ENCODE measurements at regions not wholly inside any gene's neighbourhood (a gene's known extent, or its start where the extent isn't known, plus 50 kb on each side); places are given as distances from the start of the nearest gene placed in this dataset.

GRCh38 chr6:113009682-113010081, 662.6 kb downstream of the RFPL4B start:
- H3K9me3 ChIP-seq = no peaks in the 10 kb centered on the region
- H3K4me1 ChIP-seq = no peaks in the 10 kb centered on the region
- TF ChIP-seq CTCF (IDR thresholded peaks at IDR 0.05; ENCODE audit: low read depth, low read length) = no peak
- H3K4me3 ChIP-seq (ENCODE audit: low read depth, low read length) = no peak overlapping the region
- DNase-seq = no peak
- H3K36me3 ChIP-seq = no peaks in the 10 kb centered on the region
- no peaks in the 10 kb centered on the region for H3K27me3 ChIP-seq

GRCh38 chr6:113010196-113010989, 663.3 kb downstream of the RFPL4B start:
- no peaks in the 10 kb centered on the region for H3K9me3 ChIP-seq
- DNase-seq = no peak
- no peak for TF ChIP-seq CTCF (IDR thresholded peaks at IDR 0.05; ENCODE audit: low read depth, low read length)
- no peaks in the 10 kb centered on the region for H3K4me1 ChIP-seq
- H3K27me3 ChIP-seq = no peaks in the 10 kb centered on the region
- H3K4me3 ChIP-seq (ENCODE audit: low read depth, low read length) = no peak overlapping the region
- no peaks in the 10 kb centered on the region for H3K36me3 ChIP-seq

- TF ChIP-seq CTCF (IDR thresholded peaks at IDR 0.05; ENCODE audit: low read depth, low read length) = no peak
- Histone ChIP-seq H3K4me3 (ENCODE audit: low read depth, low read length) (no peak overlapping the region), H3K36me3 (no peaks in the 10 kb centered on the region), H3K27me3 (no peaks in the 10 kb centered on the region), H3K4me1 (no peaks in the 10 kb centered on the region), H3K9me3 (no peaks in the 10 kb centered on the region)
- no peak for DNase-seq
Observed at GRCh38 chr6:113011389-113011788, 664.3 kb downstream of the RFPL4B start.

- Histone ChIP-seq H3K27me3 (no peaks in the 10 kb centered on the region), H3K36me3 (no peaks in the 10 kb centered on the region), H3K4me3 (ENCODE audit: low read depth, low read length) (no peak overlapping the region), H3K9me3 (no peaks in the 10 kb centered on the region), H3K4me1 (no peaks in the 10 kb centered on the region)
- DNase-seq = no peak
- no peak for TF ChIP-seq CTCF (IDR thresholded peaks at IDR 0.05; ENCODE audit: low read depth, low read length)
Observed at GRCh38 chr6:113011801-113012200, 664.7 kb downstream of the RFPL4B start.

- Histone ChIP-seq H3K4me1 (peaks cover 9% of the 10 kb centered on the region; the same call in 1 of the 2 replicates), H3K4me3 (ENCODE audit: low read depth, low read length) (no peak overlapping the region), H3K9me3 (no peaks in the 10 kb centered on the region), H3K36me3 (no peaks in the 10 kb centered on the region), H3K27me3 (no peaks in the 10 kb centered on the region)
- TF ChIP-seq CTCF (IDR thresholded peaks at IDR 0.05; ENCODE audit: low read depth, low read length) = no peak
- no peak for DNase-seq
Observed at GRCh38 chr6:113015249-113015648, 668.1 kb downstream of the RFPL4B start.

- DNase-seq = no peak
- Histone ChIP-seq H3K27me3 (no peaks in the 10 kb centered on the region), H3K4me3 (ENCODE audit: low read depth, low read length) (no peak overlapping the region), H3K4me1 (peaks cover 9% of the 10 kb centered on the region; the same call in 1 of the 2 replicates), H3K9me3 (no peaks in the 10 kb centered on the region), H3K36me3 (no peaks in the 10 kb centered on the region)
- no peak for TF ChIP-seq CTCF (IDR thresholded peaks at IDR 0.05; ENCODE audit: low read depth, low read length)
Observed at GRCh38 chr6:113017353-113017752, 670.2 kb downstream of the RFPL4B start.
